ENCODE measurements at regions not wholly inside any gene's neighbourhood (a gene's known extent, or its start where the extent isn't known, plus 50 kb on each side); places are given as distances from the start of the nearest gene placed in this dataset.

- no peak for DNase-seq
- 87 to 100% methylated on average over 1 of the region's 1 CpG for WGBS, 2 donors
- Histone ChIP-seq H3K27ac (no peak overlapping the region), H3K4me3 (no peak overlapping the region), H3K36me3 (no peaks in the 10 kb centered on the region), H3K4me1 (peaks cover 0 to 10% (median 0%) of the 10 kb centered on the region in 3 donors), H3K9me3 (no peaks in the 10 kb centered on the region), H3K27me3 (peaks cover 0 to 4% (median 0%) of the 10 kb centered on the region in 4 donors)
- intact Hi-C loops (cut with DNase I) = no loop called here
- no peak for TF ChIP-seq CTCF (IDR thresholded peaks at IDR 0.05)
- no peak for TF ChIP-seq POLR2A (IDR thresholded peaks at IDR 0.05)
Observed at GRCh38 chr10:44326474-44327030, 58.3 kb downstream of the CXCL12 start.

GRCh38 chr10:44325596-44326307 lies 59.1 kb downstream of the CXCL12 start:
- DNase-seq = no peak
- 71 to 72% methylated on average over 6 of the region's 6 CpGs for WGBS, 2 donors
- H3K4me3 ChIP-seq = no peak overlapping the region
- intact Hi-C loops (cut with DNase I) = no loop called here
- no peak for TF ChIP-seq POLR2A (IDR thresholded peaks at IDR 0.05)
- TF ChIP-seq CTCF (IDR thresholded peaks at IDR 0.05) = no peak
- H3K9me3 ChIP-seq = no peaks in the 10 kb centered on the region
- H3K36me3 ChIP-seq = no peaks in the 10 kb centered on the region
- H3K27me3 ChIP-seq = peaks cover 0 to 4% (median 0%) of the 10 kb centered on the region in 4 donors
- H3K4me1 ChIP-seq = peaks cover 0 to 10% (median 0%) of the 10 kb centered on the region in 3 donors
- no peak overlapping the region for H3K27ac ChIP-seq

GRCh38 chr10:44325157-44325556 lies 59.7 kb downstream of the CXCL12 start:
- intact Hi-C loops (cut with DNase I) = no loop called here

GRCh38 chr10:44323838-44324237 lies 61.1 kb downstream of the CXCL12 start:
- Histone ChIP-seq H3K4me3 (no peak overlapping the region), H3K27me3 (peaks cover 0 to 4% (median 0%) of the 10 kb centered on the region in 4 donors), H3K36me3 (no peaks in the 10 kb centered on the region), H3K4me1 (peaks cover 0 to 10% (median 0%) of the 10 kb centered on the region in 3 donors), H3K9me3 (no peaks in the 10 kb centered on the region), H3K27ac (no peak overlapping the region)
- TF ChIP-seq POLR2A (IDR thresholded peaks at IDR 0.05) (no peak), CTCF (IDR thresholded peaks at IDR 0.05) (no peak)
- WGBS, 2 donors = 95 to 97% methylated on average over 3 of the region's 3 CpGs
- DNase-seq = no peak
- intact Hi-C loops (cut with DNase I) = loop anchor here (5.0 kb wide), 1 partner anchor 652 kb away; no protein-coding TSS in a partner anchor

More at GRCh38 chr10:44325157-44325556, 59.7 kb downstream of the CXCL12 start:
- Histone ChIP-seq H3K27ac (no peak overlapping the region), H3K9me3 (no peaks in the 10 kb centered on the region), H3K4me3 (no peak overlapping the region), H3K27me3 (peaks cover 0 to 4% (median 0%) of the 10 kb centered on the region in 4 donors), H3K36me3 (no peaks in the 10 kb centered on the region), H3K4me1 (peaks cover 0 to 10% (median 0%) of the 10 kb centered on the region in 3 donors)
- TF ChIP-seq CTCF (IDR thresholded peaks at IDR 0.05) = no peak
- DNase-seq = no peak
- WGBS, 2 donors = 44 to 48% methylated on average over 3 of the region's 3 CpGs

GRCh38 chr10:44322137-44322536 lies 62.8 kb downstream of the CXCL12 start:
- Histone ChIP-seq H3K4me3 (no peak overlapping the region), H3K27me3 (peaks cover 0 to 4% (median 0%) of the 10 kb centered on the region in 4 donors), H3K9me3 (no peaks in the 10 kb centered on the region), H3K4me1 (peaks cover 0 to 10% (median 0%) of the 10 kb centered on the region in 3 donors), H3K27ac (no peak overlapping the region), H3K36me3 (no peaks in the 10 kb centered on the region)
- TF ChIP-seq CTCF (IDR thresholded peaks at IDR 0.05) = no peak
- TF ChIP-seq POLR2A (IDR thresholded peaks at IDR 0.05) = no peak
- WGBS, 2 donors = 47 to 68% methylated on average over 2 of the region's 2 CpGs
- DNase-seq = no peak
- intact Hi-C loops (cut with DNase I) = loop anchor here (5.0 kb wide), 1 partner anchor 650 kb away; no protein-coding TSS in a partner anchor
